ENCODE measurements at regions not wholly inside any gene's neighbourhood (a gene's known extent, or its start where the extent isn't known, plus 50 kb on each side); places are given as distances from the start of the nearest gene placed in this dataset.
A peak's percentile ranks its signal among the peaks of the same experiment; 100 is the strongest.

DNA sequence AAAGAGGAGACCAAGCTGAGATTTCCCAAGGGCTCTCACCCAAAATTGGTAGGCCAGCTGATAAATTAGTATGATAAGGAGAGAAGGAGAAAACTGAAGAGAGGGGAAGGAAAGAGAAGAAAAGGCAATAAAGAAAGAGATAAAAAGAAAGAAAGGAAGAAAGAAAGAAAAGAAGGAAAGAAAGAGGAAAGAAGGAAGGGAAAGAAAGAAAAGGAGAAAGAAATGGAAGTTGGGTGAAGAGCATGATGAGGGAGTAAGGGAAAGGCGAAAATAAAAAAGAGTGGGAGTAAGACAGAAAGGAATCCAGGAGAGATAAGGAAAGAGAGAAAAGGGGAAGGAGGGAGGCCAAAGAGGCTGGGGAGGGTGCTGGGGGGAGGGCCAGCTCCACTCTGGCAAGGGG lies 95.4 kb downstream of the MRM1 start:
- no peak for TF ChIP-seq POLR2AphosphoS5 (IDR thresholded peaks at IDR 0.05; ENCODE audit: low read depth, low read length)
- TF ChIP-seq TAF1 (IDR thresholded peaks at IDR 0.05; ENCODE audit: borderline replicate concordance, low read depth, low read length), result no peak
- no peak for TF ChIP-seq POLR2A (IDR thresholded peaks at IDR 0.05; ENCODE audit: low read depth, low read length)
- no peak for FAIRE-seq
- no peak for DNase-seq (ENCODE audit: insufficient read length)

DNA sequence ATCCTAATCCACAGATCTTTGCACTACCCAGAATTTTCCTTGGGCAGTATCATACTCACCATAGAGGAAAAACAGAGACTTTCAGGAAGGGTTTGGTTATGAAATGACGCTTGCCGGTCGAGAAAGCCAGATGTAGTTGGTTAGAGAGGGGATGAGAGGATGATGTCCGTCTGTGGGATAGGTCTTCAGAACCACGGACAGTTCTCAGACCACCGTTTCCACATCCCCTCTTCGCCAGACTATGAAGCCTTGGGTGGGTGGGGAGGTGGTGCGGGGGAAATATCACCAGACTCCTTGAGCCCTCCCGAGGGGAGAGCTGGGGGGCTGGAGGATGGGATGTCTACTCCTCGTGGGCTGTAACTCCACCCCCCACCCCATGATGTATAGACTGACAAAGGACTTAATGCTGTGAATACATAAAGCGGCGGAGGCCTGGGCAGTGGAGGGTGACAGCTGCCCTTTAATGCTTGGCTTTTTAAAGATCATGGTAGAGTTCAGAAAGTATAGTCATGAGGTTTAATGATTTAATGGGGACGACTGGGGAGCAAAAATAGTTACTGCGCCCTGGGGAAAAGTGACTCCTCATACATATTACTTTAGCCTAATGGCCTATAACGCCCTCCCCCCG lies 96.6 kb downstream of the MRM1 start:
- DNase-seq (ENCODE audit: insufficient read length) (no peak), FAIRE-seq (no peak)
- TF ChIP-seq POLR2AphosphoS5 (IDR thresholded peaks at IDR 0.05; ENCODE audit: low read depth, low read length) (no peak), TAF1 (IDR thresholded peaks at IDR 0.05; ENCODE audit: borderline replicate concordance, low read depth, low read length) (no peak), POLR2A (IDR thresholded peaks at IDR 0.05; ENCODE audit: low read depth, low read length) (no peak)

DNA sequence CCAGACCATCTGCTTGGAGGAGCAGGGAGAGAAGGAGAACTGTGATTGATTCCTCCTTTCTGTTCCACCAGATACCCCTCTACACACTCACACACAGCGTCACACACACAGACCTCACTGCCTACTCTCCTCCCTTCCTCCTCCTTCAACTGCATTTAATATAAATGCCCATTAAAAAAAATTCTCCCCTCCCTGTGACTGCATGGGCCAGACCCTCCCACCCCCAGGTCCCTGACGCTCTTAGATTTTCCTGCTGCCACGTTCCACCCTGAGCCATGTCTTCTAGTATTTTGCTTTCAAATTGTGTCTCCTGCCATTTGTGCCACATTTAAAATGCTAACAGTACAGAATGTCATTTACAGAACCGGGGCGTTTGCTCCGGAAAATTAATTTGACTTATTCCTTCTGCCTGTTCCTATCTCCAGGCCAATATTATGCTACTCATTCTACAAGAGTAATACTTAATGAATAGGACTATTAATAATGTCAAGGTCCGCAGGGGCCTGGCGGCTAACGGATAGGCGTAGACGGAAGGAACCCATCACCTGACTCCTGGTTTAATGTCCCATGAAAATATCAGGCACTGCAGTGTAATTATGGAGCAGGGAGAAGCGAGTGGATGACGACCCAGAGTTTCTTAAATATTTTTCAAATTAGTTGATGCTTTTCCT lies 100.2 kb downstream of the MRM1 start:
- FAIRE-seq, result no peak
- DNase-seq (ENCODE audit: insufficient read length), result no peak
- no peak for TF ChIP-seq POLR2A (IDR thresholded peaks at IDR 0.05; ENCODE audit: low read depth, low read length)
- TF ChIP-seq TAF1 (IDR thresholded peaks at IDR 0.05; ENCODE audit: borderline replicate concordance, low read depth, low read length), result no peak

GRCh38 chr17:36702636-36703035 lies 101.3 kb downstream of the MRM1 start:
- DNase-seq (ENCODE audit: insufficient read length) (no peak), FAIRE-seq (no peak)
- TF ChIP-seq POLR2A (IDR thresholded peaks at IDR 0.05; ENCODE audit: low read depth, low read length) (no peak), TAF1 (IDR thresholded peaks at IDR 0.05; ENCODE audit: borderline replicate concordance, low read depth, low read length) (no peak), POLR2AphosphoS5 (IDR thresholded peaks at IDR 0.05; ENCODE audit: low read depth, low read length) (no peak)

DNA sequence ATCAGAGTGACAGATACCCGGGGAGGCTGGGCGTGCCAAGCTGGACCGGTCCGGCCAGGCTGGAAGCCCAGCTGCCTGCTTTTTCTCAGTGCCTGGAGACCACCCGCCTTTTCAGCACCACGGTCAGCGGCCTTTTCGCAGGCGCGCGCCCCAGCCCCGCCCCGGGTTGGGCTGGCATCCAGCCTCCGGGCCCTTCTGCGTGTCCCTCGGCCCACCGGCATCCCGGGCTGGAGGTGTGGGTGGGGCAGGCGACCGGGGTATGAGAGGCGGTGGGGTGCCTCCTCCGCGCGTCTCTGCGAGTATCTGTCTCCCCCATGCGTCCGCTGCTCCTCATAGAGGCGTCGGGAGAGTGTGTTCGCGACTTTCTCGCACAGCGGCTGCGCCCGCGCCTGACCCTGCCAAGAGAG lies 102.5 kb downstream of the MRM1 start:
- DNase-seq (ENCODE audit: insufficient read length) (peak; percentile 38), FAIRE-seq (no peak)
- TF ChIP-seq POLR2AphosphoS5 (IDR thresholded peaks at IDR 0.05; ENCODE audit: low read depth, low read length) (no peak), TAF1 (IDR thresholded peaks at IDR 0.05; ENCODE audit: borderline replicate concordance, low read depth, low read length) (no peak), POLR2A (IDR thresholded peaks at IDR 0.05; ENCODE audit: low read depth, low read length) (no peak)

DNA sequence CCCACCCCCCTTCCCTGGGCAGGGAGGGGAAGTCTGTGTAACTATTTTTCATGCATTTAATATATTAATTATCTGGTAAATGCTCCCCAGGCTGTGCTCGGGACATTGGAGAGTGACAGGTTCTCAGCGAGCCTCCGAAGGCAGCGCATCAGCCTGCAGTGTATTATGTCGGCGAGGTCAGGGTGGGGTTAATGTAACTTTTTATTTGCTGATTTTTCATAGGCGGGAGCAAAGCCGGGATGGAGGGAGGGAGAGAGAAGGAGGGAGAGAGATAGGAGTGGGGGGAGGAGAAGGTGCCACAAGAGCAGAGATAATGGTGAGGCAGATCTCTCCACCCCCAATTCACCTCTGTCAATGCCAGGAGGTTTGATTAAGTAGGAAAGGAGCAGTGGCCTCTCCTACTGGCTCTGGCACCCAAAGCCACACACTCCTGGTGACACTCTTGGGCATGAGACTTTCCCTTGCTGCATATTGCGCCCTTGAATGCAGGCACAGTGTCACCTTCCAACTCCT lies 104.0 kb downstream of the MRM1 start:
- FAIRE-seq (no peak), DNase-seq (ENCODE audit: insufficient read length) (no peak)
- TF ChIP-seq POLR2A (IDR thresholded peaks at IDR 0.05; ENCODE audit: low read depth, low read length), result no peak
- TF ChIP-seq TAF1 (IDR thresholded peaks at IDR 0.05; ENCODE audit: borderline replicate concordance, low read depth, low read length), result no peak
- TF ChIP-seq POLR2AphosphoS5 (IDR thresholded peaks at IDR 0.05; ENCODE audit: low read depth, low read length), result no peak

DNA sequence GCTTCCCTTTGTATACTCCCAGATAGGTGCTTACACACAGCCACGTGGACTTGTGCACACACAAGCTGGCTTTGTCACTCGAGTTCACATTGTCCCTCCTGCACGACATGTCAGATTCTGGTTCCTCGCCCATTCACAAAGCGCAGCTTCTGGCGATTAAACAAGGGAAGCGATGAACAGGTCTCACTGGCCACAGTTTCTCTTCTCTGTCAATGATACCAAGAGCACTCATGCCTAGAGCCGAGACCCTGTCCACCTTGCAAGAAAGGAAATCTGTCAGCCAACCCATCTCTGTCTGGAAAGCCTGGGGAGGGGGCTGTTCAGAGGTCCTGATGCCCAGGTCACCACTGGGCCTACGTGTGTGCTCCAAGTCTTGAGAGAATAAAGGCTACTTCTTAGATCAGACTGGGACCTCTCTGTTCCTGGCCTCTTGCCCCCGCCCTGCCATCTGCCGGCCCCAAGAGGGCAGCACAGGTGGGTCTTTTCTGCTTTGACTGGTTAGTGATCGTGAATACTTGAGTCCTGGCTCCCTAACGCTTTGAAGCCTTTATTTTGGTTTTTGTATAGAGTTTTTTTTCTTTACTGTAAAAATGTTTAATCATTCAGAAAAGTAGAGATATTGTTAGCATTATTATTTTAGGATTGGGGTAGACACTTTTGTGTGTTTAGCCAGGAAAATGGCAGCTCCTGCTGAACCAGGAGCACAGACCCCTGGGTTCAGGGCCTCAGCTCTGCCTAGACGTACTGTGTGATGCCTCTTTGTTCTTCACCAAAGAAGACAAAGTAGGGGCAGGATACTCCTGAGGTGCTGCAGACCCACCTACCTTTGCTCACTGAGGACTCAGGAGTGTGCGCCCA lies 104.7 kb downstream of the MRM1 start:
- no peak for FAIRE-seq
- DNase-seq (ENCODE audit: insufficient read length), result peak; percentile 38
- TF ChIP-seq TAF1 (IDR thresholded peaks at IDR 0.05; ENCODE audit: borderline replicate concordance, low read depth, low read length) (no peak), POLR2A (IDR thresholded peaks at IDR 0.05; ENCODE audit: low read depth, low read length) (no peak), POLR2AphosphoS5 (IDR thresholded peaks at IDR 0.05; ENCODE audit: low read depth, low read length) (no peak)

GRCh38 chr17:36707904-36708303 lies 106.5 kb downstream of the MRM1 start:
- TF ChIP-seq TAF1 (IDR thresholded peaks at IDR 0.05; ENCODE audit: borderline replicate concordance, low read depth, low read length), result no peak
- no peak for TF ChIP-seq POLR2AphosphoS5 (IDR thresholded peaks at IDR 0.05; ENCODE audit: low read depth, low read length)
- TF ChIP-seq POLR2A (IDR thresholded peaks at IDR 0.05; ENCODE audit: low read depth, low read length), result no peak
- FAIRE-seq (no peak), DNase-seq (ENCODE audit: insufficient read length) (no peak)

GRCh38 chr17:36714789-36715188 lies 113.4 kb downstream of the MRM1 start:
- no peak for DNase-seq (ENCODE audit: insufficient read length)
- TF ChIP-seq TAF1 (IDR thresholded peaks at IDR 0.05; ENCODE audit: borderline replicate concordance, low read depth, low read length), result no peak
- no peak for TF ChIP-seq POLR2A (IDR thresholded peaks at IDR 0.05; ENCODE audit: low read depth, low read length)
- TF ChIP-seq POLR2AphosphoS5 (IDR thresholded peaks at IDR 0.05; ENCODE audit: low read depth, low read length), result no peak
- FAIRE-seq, result no peak

GRCh38 chr17:36715951-36716350 lies 114.6 kb downstream of the MRM1 start:
- DNase-seq (ENCODE audit: insufficient read length) (no peak), FAIRE-seq (no peak)
- TF ChIP-seq POLR2AphosphoS5 (IDR thresholded peaks at IDR 0.05; ENCODE audit: low read depth, low read length) (no peak), TAF1 (IDR thresholded peaks at IDR 0.05; ENCODE audit: borderline replicate concordance, low read depth, low read length) (no peak), POLR2A (IDR thresholded peaks at IDR 0.05; ENCODE audit: low read depth, low read length) (no peak)

DNA sequence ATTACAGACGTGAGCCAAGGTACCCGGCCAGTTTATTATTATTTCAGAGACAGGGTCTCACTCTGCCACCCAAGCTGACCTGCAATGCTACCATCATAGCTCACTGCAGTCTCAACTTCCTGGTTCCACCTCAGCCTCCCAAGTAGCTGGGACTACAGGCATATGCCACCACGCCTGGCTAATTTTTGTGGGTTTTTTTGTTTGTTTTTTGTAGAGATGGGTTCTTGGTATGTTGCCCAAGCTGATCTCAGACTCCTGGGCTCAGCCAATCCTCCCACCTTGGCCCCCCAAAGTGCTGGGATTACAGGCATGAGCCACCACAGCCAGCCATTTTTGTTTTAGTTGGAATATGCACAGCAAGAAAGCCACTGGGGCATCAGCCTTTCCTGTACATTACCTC lies 115.7 kb downstream of the MRM1 start:
- FAIRE-seq (no peak), DNase-seq (ENCODE audit: insufficient read length) (no peak)
- no peak for TF ChIP-seq POLR2A (IDR thresholded peaks at IDR 0.05; ENCODE audit: low read depth, low read length)
- no peak for TF ChIP-seq POLR2AphosphoS5 (IDR thresholded peaks at IDR 0.05; ENCODE audit: low read depth, low read length)
- no peak for TF ChIP-seq TAF1 (IDR thresholded peaks at IDR 0.05; ENCODE audit: borderline replicate concordance, low read depth, low read length)

Data from GM12892 (cell line).